Astrocyte of the spinal cord (primary cell): ENCODE measurements at regions not wholly inside any gene's neighbourhood (a gene's known extent, or its start where the extent isn't known, plus 50 kb on each side); places are given as distances from the start of the nearest gene placed in this dataset.

ENCODE experiments used
- DNase-seq: peaks from one replicate; pipeline ENCODE4 v3.0.0; 2011; ENCODE audit warnings: low read depth, low spot score
- H3K4me3 ChIP-seq: 2 replicates; pipeline ENCODE4 v1.5.1; 2011; ENCODE audit warnings: low read depth, mild to moderate bottlenecking, low read length, moderate library complexity
- CTCF ChIP-seq: IDR thresholded peaks from 2 replicates; pipeline ENCODE4 v1.5.1; 2012; ENCODE audit warnings: low read depth, mild to moderate bottlenecking, low read length, inconsistent platforms
- in situ Hi-C: cut with HindIII; loops from 2 replicates; pipeline ENCODE4 v1.10.0; 2017; ENCODE audit warnings: low sequenced_read_pairs

- no peak for DNase-seq
- TF ChIP-seq CTCF: no peak
- no peak overlapping the region for H3K4me3 ChIP-seq
- in situ Hi-C loops: no loop called here
These were observed 961.2 kb upstream of the SPRY2 start for GRCh38 chr13:81302125-81302524.

- no peak overlapping the region for H3K4me3 ChIP-seq
- no peak for DNase-seq
- no peak for TF ChIP-seq CTCF
- in situ Hi-C loops: no loop called here
These were observed 954.3 kb upstream of the SPRY2 start for GRCh38 chr13:81295177-81295576.

- no peak overlapping the region for H3K4me3 ChIP-seq
- no peak for TF ChIP-seq CTCF
- no peak for DNase-seq
- in situ Hi-C loops: no loop called here
These were observed 952.8 kb upstream of the SPRY2 start for GRCh38 chr13:81293594-81294164.

- no peak overlapping the region for H3K4me3 ChIP-seq
- in situ Hi-C loops: no loop called here
- TF ChIP-seq CTCF: no peak
- no peak for DNase-seq
These were observed 942.6 kb upstream of the SPRY2 start for GRCh38 chr13:81283561-81283960.

GRCh38 chr13:81283062-81283461 lies 942.1 kb upstream of the SPRY2 start:
- in situ Hi-C loops: no loop called here
- TF ChIP-seq CTCF: no peak
- DNase-seq: no peak
- no peak overlapping the region for H3K4me3 ChIP-seq

- DNase-seq: no peak
- H3K4me3 ChIP-seq: no peak overlapping the region
- TF ChIP-seq CTCF: no peak
- in situ Hi-C loops: no loop called here
These were observed 934.8 kb upstream of the SPRY2 start for GRCh38 chr13:81275666-81276258.
